ENCODE measurements at regions not wholly inside any gene's neighbourhood (a gene's known extent, or its start where the extent isn't known, plus 50 kb on each side); places are given as distances from the start of the nearest gene placed in this dataset.
A peak's percentile ranks its signal among the peaks of the same experiment; 100 is the strongest.

- no peak for TF ChIP-seq E2F5 (CRISPR knock-in tag; IDR thresholded peaks at IDR 0.05)
- TF ChIP-seq, protein P1, sequence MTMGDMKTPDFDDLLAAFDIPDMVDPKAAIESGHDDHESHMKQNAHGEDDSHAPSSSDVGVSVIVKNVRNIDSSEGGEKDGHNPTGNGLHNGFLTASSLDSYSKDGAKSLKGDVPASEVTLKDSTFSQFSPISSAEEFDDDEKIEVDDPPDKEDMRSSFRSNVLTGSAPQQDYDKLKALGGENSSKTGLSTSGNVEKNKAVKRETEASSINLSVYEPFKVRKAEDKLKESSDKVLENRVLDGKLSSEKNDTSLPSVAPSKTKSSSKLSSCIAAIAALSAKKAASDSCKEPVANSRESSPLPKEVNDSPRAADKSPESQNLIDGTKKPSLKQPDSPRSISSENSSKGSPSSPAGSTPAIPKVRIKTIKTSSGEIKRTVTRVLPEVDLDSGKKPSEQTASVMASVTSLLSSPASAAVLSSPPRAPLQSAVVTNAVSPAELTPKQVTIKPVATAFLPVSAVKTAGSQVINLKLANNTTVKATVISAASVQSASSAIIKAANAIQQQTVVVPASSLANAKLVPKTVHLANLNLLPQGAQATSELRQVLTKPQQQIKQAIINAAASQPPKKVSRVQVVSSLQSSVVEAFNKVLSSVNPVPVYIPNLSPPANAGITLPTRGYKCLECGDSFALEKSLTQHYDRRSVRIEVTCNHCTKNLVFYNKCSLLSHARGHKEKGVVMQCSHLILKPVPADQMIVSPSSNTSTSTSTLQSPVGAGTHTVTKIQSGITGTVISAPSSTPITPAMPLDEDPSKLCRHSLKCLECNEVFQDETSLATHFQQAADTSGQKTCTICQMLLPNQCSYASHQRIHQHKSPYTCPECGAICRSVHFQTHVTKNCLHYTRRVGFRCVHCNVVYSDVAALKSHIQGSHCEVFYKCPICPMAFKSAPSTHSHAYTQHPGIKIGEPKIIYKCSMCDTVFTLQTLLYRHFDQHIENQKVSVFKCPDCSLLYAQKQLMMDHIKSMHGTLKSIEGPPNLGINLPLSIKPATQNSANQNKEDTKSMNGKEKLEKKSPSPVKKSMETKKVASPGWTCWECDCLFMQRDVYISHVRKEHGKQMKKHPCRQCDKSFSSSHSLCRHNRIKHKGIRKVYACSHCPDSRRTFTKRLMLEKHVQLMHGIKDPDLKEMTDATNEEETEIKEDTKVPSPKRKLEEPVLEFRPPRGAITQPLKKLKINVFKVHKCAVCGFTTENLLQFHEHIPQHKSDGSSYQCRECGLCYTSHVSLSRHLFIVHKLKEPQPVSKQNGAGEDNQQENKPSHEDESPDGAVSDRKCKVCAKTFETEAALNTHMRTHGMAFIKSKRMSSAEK (CRISPR knock-in tag; IDR thresholded peaks at IDR 0.05; ENCODE audit: borderline replicate concordance): peak; percentile 92
- TF ChIP-seq, protein P2, sequence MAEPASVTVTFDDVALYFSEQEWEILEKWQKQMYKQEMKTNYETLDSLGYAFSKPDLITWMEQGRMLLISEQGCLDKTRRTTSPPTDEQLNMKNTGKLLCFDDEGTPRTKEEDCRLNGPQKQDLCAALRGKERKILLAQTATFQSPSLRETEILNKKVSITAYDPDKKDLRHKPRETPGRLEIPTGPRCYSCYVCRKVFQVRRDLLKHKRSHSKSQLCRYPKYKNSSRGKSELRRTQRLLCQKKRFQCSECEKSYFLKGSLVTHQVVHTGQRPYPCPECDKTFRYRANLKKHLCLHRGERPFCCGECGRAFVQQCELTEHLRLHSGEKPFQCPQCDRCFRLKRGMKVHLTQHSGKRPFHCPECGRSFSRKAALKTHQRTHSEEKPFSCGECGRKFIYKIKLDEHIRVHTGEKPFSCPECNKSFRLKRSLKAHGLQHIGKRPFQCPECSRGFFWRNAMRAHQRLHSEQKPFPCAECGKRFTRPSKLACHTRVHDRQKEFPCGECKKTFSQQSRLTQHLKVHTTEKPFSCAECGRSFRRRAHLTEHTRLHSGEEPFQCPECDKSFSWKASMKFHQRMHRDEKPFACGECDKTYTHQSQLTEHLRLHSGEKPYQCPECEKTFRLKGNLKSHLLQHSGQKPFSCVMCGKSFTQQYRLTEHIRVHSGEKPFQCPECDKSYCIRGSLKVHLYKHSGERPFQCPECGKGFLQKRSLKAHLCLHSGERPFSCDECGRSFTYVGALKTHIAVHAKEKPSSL (CRISPR knock-in tag; conservative IDR thresholded peaks at IDR 0.05): peak; percentile 53; the same call in 1 of the 2 replicates
- TF ChIP-seq PRRX2 (CRISPR knock-in tag; IDR thresholded peaks at IDR 0.05): peak; percentile 92
- TF ChIP-seq, protein P3, sequence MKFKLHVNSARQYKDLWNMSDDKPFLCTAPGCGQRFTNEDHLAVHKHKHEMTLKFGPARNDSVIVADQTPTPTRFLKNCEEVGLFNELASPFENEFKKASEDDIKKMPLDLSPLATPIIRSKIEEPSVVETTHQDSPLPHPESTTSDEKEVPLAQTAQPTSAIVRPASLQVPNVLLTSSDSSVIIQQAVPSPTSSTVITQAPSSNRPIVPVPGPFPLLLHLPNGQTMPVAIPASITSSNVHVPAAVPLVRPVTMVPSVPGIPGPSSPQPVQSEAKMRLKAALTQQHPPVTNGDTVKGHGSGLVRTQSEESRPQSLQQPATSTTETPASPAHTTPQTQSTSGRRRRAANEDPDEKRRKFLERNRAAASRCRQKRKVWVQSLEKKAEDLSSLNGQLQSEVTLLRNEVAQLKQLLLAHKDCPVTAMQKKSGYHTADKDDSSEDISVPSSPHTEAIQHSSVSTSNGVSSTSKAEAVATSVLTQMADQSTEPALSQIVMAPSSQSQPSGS (CRISPR knock-in tag; IDR thresholded peaks at IDR 0.05; ENCODE audit: borderline replicate concordance, low read depth): no peak
- TF ChIP-seq OVOL2 (CRISPR knock-in tag; IDR thresholded peaks at IDR 0.05; ENCODE audit: borderline replicate concordance): no peak
- TF ChIP-seq ZNF416 (CRISPR knock-in tag; IDR thresholded peaks at IDR 0.05): peak; percentile 43; the same call in 1 of the 2 replicates
- no peak for TF ChIP-seq SOX15 (CRISPR knock-in tag; IDR thresholded peaks at IDR 0.05)
- no peak for TF ChIP-seq ATF3 (CRISPR knock-in tag; conservative IDR thresholded peaks at IDR 0.05)
- peak; percentile 93 for TF ChIP-seq NFATC4 (CRISPR knock-in tag; IDR thresholded peaks at IDR 0.05)
- no peak for TF ChIP-seq ATF6 (CRISPR knock-in tag; IDR thresholded peaks at IDR 0.05)
These were observed 104.1 kb upstream of the RAP1B start (continued) for GRCh38 chr12:68506619-68507018.

DNA sequence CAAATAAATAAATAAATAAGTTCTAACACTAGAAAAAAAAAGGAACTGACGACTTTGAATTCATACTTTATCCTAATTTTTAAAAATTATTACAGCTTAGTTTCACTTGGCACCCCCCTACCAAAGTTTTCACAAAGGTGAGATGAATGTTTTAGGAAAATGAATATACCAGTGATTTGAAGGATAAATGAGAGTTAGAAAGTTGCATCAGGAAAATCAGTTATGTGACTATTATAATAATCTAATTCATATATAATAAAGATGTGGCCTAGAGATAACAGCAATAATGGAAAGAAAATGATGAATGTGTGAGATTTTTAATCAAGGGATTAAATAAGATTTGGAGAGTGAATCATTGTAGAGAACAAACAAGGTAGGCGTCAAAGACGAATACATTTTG, 103.0 kb upstream of the RAP1B start:
- Mint-ChIP-seq H3K9me3 (no peaks in the 10 kb centered on the region), H3K4me1 (no peaks in the 10 kb centered on the region), H3K4me3 (no peak overlapping the region), H3K27me3 (ENCODE audit: low read depth) (peaks cover under 1% of the 10 kb centered on the region; the same call in 1 of the 2 replicates), H3K27ac (no peak overlapping the region), H3K36me3 (no peaks in the 10 kb centered on the region)
- ATAC-seq (no peak), DNase-seq (ENCODE audit: low spot score) (no peak)
- ChIA-PET CTCF (no interaction called here), POLR2A (no interaction called here)
- TF ChIP-seq HMGA2 (CRISPR knock-in tag; IDR thresholded peaks at IDR 0.05): no peak
- no peak for TF ChIP-seq SOX15 (CRISPR knock-in tag; IDR thresholded peaks at IDR 0.05)
- TF ChIP-seq NR2C2 (CRISPR knock-in tag; IDR thresholded peaks at IDR 0.05): no peak
- TF ChIP-seq CTCF (IDR thresholded peaks at IDR 0.05): no peak
- no peak for TF ChIP-seq E2F5 (CRISPR knock-in tag; IDR thresholded peaks at IDR 0.05)
